WERI-Rb-1 (cell line): ENCODE measurements at regions not wholly inside any gene's neighbourhood (a gene's known extent, or its start where the extent isn't known, plus 50 kb on each side); places are given as distances from the start of the nearest gene placed in this dataset.

Experiments used
- DNase-seq: peaks from one replicate; pipeline ENCODE4 v3.0.0-alpha.2; 2020
- H3K27ac ChIP-seq: fragments of 250-450 bp; sonication (Bioruptor Pico); 2 replicates; pipeline ENCODE4 v1.5.1; 2020; ENCODE audit warnings: mild to moderate bottlenecking, moderate library complexity
- H3K27me3 ChIP-seq: fragments of 250-450 bp; sonication (Bioruptor Pico); 2 replicates; pipeline ENCODE4 v1.5.1; 2021; ENCODE audit warnings: mild to moderate bottlenecking, low read depth, moderate library complexity; ENCODE audit not compliant: insufficient read depth, severe bottlenecking
- H3K36me3 ChIP-seq: fragments of 250-450 bp; sonication (Bioruptor Pico); 2 replicates; pipeline ENCODE4 v1.5.1; 2020; ENCODE audit warnings: mild to moderate bottlenecking, moderate library complexity
- H3K4me3 ChIP-seq: 2 replicates; pipeline ENCODE4 v1.5.1; 2011; ENCODE audit warnings: low read depth, mild to moderate bottlenecking, control low read depth, low read length
- H3K9me3 ChIP-seq: fragments of 250-450 bp; sonication (Bioruptor Pico); 2 replicates; pipeline ENCODE4 v1.5.1; 2021; ENCODE audit warnings: mild to moderate bottlenecking, moderate library complexity; ENCODE audit not compliant: severe bottlenecking
- TF ChIP-seq, protein P1 (sequence below): IDR thresholded peaks from 2 replicates; pipeline ENCODE4 v1.5.1; 2011; ENCODE audit warnings: low read depth, mild to moderate bottlenecking, control low read depth, inconsistent platforms, low read length

DNA sequence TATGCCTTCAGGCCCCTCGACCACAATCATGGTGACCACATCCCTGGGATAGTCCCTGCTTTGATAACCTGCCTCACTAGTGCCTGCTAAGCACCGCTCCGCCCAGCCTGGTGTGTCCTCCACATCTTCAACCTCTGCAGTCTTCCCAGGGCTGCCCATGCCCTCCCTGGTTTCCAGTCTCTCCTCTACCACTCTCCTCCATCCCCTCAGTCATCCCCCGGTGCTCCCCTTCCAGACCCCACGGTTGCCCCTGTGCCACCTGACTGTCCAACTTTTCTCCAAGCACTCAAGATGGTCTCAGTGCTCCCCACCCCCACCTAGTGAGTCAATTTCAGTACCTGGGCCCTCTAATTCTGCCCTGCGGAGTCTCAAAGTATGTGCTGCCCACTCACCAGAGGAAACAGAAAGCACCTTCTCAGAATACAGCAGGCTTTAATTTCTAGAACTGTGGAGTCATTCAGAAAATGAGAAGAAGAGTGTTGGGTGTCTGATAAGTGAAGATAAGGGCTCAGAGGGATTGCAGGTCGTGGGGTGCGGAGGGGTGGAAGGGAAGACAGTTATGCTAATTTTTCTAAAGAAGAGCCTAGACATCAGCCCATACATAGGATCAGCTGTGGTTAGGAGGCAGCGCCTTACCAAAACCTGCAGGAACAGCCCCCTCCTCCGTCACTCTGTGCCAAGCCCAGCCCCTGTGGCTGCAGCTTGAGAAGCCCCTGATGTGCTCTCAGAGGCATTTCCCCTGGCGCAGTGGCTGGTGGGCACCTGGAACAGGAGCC lies 53.6 kb upstream of the CAB39 start:
- H3K4me3 ChIP-seq: no peak overlapping the region
- DNase-seq: no peak

GRCh38 chr2:230660294-230661060 lies 52.2 kb upstream of the CAB39 start:
- Histone ChIP-seq H3K36me3 (no peaks in the 10 kb centered on the region), H3K9me3 (no peaks in the 10 kb centered on the region), H3K27me3 (no peaks in the 10 kb centered on the region), H3K27ac (no peak overlapping the region), H3K4me3 (no peak overlapping the region)
- TF ChIP-seq, protein P1, sequence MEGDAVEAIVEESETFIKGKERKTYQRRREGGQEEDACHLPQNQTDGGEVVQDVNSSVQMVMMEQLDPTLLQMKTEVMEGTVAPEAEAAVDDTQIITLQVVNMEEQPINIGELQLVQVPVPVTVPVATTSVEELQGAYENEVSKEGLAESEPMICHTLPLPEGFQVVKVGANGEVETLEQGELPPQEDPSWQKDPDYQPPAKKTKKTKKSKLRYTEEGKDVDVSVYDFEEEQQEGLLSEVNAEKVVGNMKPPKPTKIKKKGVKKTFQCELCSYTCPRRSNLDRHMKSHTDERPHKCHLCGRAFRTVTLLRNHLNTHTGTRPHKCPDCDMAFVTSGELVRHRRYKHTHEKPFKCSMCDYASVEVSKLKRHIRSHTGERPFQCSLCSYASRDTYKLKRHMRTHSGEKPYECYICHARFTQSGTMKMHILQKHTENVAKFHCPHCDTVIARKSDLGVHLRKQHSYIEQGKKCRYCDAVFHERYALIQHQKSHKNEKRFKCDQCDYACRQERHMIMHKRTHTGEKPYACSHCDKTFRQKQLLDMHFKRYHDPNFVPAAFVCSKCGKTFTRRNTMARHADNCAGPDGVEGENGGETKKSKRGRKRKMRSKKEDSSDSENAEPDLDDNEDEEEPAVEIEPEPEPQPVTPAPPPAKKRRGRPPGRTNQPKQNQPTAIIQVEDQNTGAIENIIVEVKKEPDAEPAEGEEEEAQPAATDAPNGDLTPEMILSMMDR: no peak
- no peak for DNase-seq

More for the DNA sequence above, 53.6 kb upstream of the CAB39 start:
- no peak overlapping the region for H3K27ac ChIP-seq
- H3K36me3 ChIP-seq: no peaks in the 10 kb centered on the region
- no peaks in the 10 kb centered on the region for H3K27me3 ChIP-seq
- H3K9me3 ChIP-seq: no peaks in the 10 kb centered on the region
- TF ChIP-seq, protein P1: no peak

DNA sequence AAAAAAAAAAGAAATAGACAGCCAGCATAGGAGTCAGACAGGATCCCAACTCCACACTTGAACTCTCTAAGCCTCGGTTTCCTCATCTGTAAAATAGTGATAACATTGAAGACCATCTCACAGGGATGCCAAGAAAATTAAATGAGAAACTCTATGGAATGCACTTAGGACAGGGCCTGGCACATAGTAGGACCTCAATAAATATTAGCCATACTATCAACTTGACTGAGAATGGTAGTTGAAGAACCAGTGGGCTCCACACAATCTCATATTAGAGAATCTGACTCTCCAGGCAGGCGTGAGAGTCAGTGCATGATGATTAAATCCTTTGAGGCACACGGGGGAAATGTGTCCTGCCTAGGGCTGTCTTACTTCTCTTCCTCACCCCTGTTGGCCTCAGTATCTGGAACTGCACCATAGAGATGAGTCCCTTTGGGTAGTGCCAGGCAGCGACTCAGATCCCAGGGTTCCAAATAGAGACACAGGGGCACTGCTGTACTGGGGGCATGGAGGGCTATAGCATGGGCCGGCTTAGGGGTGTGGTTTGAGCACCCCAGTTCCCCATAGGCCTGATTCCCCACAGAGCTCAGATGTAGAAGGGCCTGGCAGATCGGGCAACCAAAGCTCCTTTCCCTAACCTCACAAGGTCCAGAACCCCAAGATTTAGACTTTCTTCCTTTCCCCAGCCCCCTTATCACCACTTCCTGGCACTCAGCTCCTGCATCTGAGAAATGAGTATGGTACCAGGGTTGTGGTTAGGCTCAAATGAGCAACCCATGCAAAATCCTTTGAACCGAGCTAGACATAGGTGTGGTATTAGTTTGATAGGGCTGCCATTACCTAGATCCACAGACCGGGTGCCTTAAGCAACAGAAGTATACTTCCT lies 51.3 kb upstream of the CAB39 start:
- Histone ChIP-seq H3K27me3 (no peaks in the 10 kb centered on the region), H3K4me3 (no peak overlapping the region), H3K9me3 (no peaks in the 10 kb centered on the region), H3K27ac (no peak overlapping the region), H3K36me3 (no peaks in the 10 kb centered on the region)
- TF ChIP-seq, protein P1: no peak
- DNase-seq: no peak
